ENCODE measurements at regions not wholly inside any gene's neighbourhood (a gene's known extent, or its start where the extent isn't known, plus 50 kb on each side); places are given as distances from the start of the nearest gene placed in this dataset.

- no peak for DNase-seq (ENCODE audit: low read depth)
Measured at GRCh38 chr5:35478856-35479682, 138.6 kb upstream of the SPEF2 start.

GRCh38 chr5:35477911-35478310, 139.8 kb upstream of the SPEF2 start:
- DNase-seq (ENCODE audit: low read depth): no peak

- no peak for DNase-seq (ENCODE audit: low read depth)
Measured at GRCh38 chr5:35477321-35477720, 140.3 kb upstream of the SPEF2 start.

GRCh38 chr5:35476797-35477196, 140.9 kb upstream of the SPEF2 start:
- no peak for DNase-seq (ENCODE audit: low read depth)

- DNase-seq (ENCODE audit: low read depth): no peak
Measured at GRCh38 chr5:35476036-35476435, 141.6 kb upstream of the SPEF2 start.

- no peak for DNase-seq (ENCODE audit: low read depth)
Measured at GRCh38 chr5:35473589-35473988, 144.1 kb upstream of the SPEF2 start.

- no peak for DNase-seq (ENCODE audit: low read depth)
Measured at GRCh38 chr5:35470866-35471265, 146.8 kb upstream of the SPEF2 start.

- no peak for DNase-seq (ENCODE audit: low read depth)
Measured at GRCh38 chr5:35468811-35469210, 148.9 kb upstream of the SPEF2 start.

GRCh38 chr5:35466746-35467145, 150.9 kb upstream of the SPEF2 start:
- DNase-seq (ENCODE audit: low read depth): no peak

GRCh38 chr5:35464757-35465156, 152.9 kb upstream of the SPEF2 start:
- DNase-seq (ENCODE audit: low read depth): no peak

- no peak for DNase-seq (ENCODE audit: low read depth)
Measured at GRCh38 chr5:35461530-35461929, 156.1 kb upstream of the SPEF2 start.

- DNase-seq (ENCODE audit: low read depth): no peak
Measured at GRCh38 chr5:35458824-35459207, 158.8 kb upstream of the SPEF2 start.

- DNase-seq (ENCODE audit: low read depth): no peak
Measured at GRCh38 chr5:35457912-35458823, 159.5 kb upstream of the SPEF2 start.

GRCh38 chr5:35456506-35456905, 161.2 kb upstream of the SPEF2 start:
- no peak for DNase-seq (ENCODE audit: low read depth)

GRCh38 chr5:35454011-35454525, 163.6 kb upstream of the SPEF2 start:
- DNase-seq (ENCODE audit: low read depth): no peak

GRCh38 chr5:35443803-35444595, 173.7 kb upstream of the SPEF2 start:
- DNase-seq (ENCODE audit: low read depth): no peak

GRCh38 chr5:35442885-35443639, 174.6 kb upstream of the SPEF2 start:
- DNase-seq (ENCODE audit: low read depth): no peak

GRCh38 chr5:35440409-35440808, 177.3 kb upstream of the SPEF2 start:
- no peak for DNase-seq (ENCODE audit: low read depth)

GRCh38 chr5:35438786-35439185, 178.9 kb upstream of the SPEF2 start:
- no peak for DNase-seq (ENCODE audit: low read depth)

GRCh38 chr5:35438288-35438687, 179.4 kb upstream of the SPEF2 start:
- no peak for DNase-seq (ENCODE audit: low read depth)

- DNase-seq (ENCODE audit: low read depth): no peak
Measured at GRCh38 chr5:35436400-35437057, 181.1 kb upstream of the SPEF2 start.
